Activated naive CD4-positive, alpha-beta T cell treated with Interleukin-2 at 50 U/mL for 16 hours (primary cell): ENCODE measurements at regions not wholly inside any gene's neighbourhood (a gene's known extent, or its start where the extent isn't known, plus 50 kb on each side); places are given as distances from the start of the nearest gene placed in this dataset.
"Not testable (repeated sequence)": the region's sequence is repeated elsewhere in the genome, so short reads cannot be mapped to it uniquely, and the experiment has no call there.

Experiments
- DNase-seq: peaks from one replicate; pipeline ENCODE4 v3.0.0-alpha.2; 2020

DNA sequence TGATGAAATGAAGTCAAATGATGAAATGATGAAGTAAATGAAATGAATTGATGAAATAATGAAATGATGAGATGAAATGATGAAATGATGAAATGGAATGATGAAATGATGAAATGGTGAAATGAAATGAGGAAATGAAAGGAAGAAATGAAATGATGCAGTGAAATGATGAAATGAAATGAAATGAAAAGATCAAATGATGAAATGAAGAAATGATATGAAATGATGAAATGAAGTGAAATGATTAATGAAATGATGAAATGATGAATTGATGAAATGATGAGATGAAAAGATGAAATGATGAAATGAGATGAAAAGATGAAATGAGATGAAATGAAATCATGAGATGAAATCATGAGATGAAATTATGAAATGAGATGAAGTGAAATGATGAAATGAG lies 139.2 kb upstream of the ERV3-1 start:
- not testable (repeated sequence) for DNase-seq

DNA sequence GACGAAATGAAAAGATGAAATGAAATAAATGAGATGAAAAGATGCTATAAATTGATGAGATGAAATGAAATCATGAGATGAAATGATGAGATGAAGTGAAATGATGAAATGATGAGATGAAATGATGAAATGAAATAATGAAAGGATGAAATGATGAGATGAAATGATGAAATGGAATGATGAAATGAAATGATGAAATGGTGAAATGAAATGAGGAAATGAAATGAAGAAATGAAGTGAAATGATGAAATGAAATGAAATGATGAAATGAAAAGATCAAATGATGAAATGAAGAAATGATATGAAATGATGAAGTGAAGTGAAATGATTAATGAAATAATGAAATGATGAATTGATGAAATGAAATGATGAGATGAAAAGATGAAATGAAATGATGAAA lies 138.5 kb upstream of the ERV3-1 start:
- not testable (repeated sequence) for DNase-seq

DNA sequence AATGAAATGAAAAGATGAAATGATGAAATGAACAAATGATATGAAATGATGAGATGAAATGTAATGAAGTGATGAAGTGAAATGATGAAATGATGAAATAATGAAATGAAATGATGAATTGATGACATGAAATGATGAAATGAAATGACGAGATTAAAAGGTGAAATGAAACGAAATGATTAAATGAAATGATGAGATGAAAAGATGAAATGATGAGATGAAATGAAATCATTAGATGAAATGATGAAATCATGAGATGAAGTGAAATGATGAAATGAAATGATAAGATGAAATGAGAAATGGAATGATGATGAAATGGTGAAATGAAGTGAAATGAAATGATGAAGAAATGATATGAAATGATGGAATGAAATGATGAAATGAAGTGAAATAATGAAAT lies 138.1 kb upstream of the ERV3-1 start:
- DNase-seq: not testable (repeated sequence)

- not testable (repeated sequence) for DNase-seq
Observed at GRCh38 chr7:65144119-65144518, 137.6 kb upstream of the ERV3-1 start.

GRCh38 chr7:65141894-65142293 lies 135.4 kb upstream of the ERV3-1 start:
- DNase-seq: not testable (repeated sequence)

DNA sequence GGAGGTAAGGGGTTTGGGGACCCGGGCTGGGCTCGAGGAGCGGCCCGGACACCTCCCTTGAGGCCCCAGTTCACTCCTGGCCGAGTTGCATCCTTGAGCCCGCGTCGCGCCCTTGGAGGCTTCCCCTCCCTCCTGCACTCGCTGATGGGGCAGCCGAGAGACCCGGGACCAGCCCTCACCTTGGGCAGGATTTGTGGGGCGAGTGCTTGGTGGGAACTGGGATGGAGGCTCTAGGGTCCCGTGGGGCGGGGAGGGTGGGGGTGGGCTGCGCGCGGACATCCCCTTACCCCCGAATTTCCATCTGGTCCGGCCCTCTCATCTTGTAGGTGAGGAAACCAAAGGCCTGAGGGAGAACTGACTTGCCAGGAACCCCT lies 134.9 kb upstream of the ERV3-1 start:
- DNase-seq: not testable (repeated sequence)

GRCh38 chr7:65140543-65141404 lies 134.3 kb upstream of the ERV3-1 start:
- not testable (repeated sequence) for DNase-seq

GRCh38 chr7:65136850-65137249 lies 130.4 kb upstream of the ERV3-1 start:
- DNase-seq: not testable (repeated sequence)

GRCh38 chr7:65133087-65133486 lies 126.6 kb upstream of the ERV3-1 start:
- DNase-seq: not testable (repeated sequence)

DNA sequence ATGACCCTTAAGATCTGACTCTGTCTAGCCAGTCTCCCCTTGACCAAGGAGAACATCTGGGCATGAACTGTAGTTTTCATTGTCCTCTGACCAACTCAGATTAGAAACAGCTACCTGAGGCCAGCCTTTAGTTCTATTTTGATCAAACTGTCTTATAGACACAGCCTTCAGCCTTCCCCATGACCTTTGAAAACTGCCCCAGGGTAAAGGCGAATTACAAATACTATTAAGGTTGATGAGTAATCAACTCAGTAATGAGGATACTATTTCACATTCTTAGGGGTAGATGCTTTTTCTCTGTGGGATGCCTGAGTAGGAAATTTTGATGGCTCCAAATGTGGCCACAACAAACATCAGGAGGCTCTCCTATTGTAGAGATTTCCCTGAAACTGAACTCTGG lies 125.8 kb upstream of the ERV3-1 start:
- DNase-seq: not testable (repeated sequence)

DNA sequence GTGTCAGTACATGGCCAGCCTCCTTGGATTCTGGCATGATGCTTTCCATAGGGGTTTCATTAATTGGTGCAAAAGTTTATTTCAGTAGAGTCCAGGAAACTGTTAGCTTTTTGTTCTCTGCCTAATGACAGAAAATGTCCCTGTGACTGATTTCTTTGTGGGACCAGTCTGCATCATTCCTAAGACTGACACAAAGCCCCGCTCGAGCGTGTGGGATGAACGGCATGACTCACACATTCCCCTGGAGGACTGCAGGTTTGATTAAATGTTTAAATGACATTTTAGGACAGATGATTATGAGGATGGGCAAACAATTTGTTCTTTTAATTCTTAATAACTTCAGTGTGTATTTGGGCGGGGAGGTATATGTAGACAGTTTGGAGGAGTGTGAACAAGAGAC lies 120.9 kb upstream of the ERV3-1 start:
- not testable (repeated sequence) for DNase-seq

DNA sequence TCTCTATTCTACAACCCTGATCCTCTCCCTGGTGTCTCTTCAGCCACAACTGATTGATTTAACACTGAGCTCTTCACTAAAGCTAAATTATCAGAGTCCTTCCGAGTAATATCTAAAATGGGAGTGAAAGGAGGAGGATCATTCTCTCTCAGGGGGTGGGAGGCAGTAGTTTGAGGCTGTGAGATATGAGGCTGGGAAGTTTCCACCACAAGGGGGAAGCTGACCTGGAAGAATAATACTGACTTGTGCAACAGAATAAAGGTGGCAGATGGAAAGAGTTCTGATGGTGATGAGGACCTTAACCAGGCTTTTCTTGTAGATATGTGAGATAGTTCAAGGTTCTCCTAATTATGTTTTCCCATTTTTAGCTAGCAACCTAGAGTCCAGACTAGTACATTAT lies 118.1 kb upstream of the ERV3-1 start:
- DNase-seq: not testable (repeated sequence)

- not testable (repeated sequence) for DNase-seq
Observed at GRCh38 chr7:65105650-65106203, 99.2 kb upstream of the ERV3-1 start.

GRCh38 chr7:65100499-65100898 lies 94.0 kb upstream of the ERV3-1 start:
- not testable (repeated sequence) for DNase-seq

DNA sequence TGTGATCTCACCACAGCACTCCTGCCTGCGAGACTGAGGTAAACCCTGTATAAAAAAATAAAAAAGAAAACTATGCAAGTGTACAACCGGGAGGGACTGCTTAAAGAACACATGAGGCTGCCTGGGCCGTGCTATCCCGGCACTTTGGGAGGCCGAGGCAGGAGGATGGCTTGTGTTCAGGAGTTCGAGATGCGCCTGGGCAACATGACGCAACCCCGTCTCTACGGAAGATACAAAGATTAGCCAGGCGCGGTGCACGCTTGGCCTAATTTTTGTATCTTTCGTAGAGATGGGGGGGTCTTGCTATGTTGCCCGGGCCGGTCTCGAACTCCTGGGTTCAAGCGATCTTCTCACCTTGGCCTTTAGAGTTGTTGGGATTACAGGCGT lies 75.2 kb upstream of the ERV3-1 start:
- DNase-seq: not testable (repeated sequence)

DNA sequence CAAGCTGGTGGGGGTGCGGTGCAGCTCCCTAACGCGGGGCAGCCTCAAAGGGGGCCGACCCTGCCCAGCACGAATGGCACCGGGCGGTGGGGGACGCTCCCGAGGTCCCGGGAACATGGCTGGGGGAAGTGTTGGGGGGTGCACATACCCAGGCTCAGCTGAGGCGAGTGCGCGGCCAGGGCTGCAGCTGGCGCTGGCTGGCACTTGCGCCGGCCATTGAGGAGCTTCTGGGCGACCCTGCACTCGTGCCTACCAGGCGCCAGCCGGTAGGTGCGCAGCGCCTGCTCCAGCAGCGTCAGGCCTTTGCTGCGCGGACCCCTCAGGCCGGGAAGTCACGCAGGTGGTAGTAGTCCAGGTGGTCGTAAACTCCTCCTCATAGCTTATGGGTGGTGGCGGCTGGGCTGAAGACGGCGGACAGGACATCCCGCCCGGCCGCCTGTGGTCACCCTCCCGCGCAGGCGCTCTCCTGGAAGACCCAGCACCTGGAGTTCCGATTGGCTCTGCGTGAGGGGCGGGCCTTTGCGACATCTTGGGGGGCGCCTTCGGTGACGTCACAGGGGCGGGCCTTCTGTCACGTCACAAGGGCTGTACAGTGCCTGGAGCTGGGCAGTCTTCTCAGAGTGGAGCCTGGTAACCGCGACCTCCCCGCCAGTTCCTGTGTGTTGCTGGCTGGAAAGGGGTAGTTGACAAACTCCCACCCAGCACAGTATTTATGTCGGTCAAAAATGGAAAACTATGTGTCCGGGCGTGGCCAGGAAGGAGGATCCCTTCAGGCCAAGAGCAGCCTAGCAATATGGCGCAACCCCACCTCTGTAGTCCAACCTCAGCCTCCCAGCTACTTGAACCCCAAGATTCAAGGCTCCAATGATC lies 74.5 kb upstream of the ERV3-1 start:
- DNase-seq: peak; percentile 94

- not testable (repeated sequence) for DNase-seq
Observed at GRCh38 chr7:65074959-65075358, 68.5 kb upstream of the ERV3-1 start.

DNA sequence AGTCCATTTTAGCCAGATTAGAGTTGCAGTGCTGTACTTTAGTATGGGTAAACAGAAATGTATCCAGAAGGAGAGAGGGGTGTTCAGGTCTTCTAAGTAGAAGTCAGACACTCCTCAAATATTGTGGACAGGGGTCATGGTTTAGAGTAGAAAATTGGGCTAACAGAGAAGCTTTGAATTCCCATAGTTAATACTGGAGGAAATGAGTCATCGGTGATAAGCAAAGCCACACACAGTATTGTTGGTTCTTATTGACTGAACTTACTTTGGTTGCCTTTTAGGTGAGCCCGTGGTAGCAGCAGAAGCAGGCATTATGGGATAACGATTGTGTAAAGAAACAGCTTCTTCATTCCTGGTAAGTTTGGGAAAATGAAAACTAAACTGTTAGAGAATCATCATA lies 66.7 kb upstream of the ERV3-1 start:
- DNase-seq: not testable (repeated sequence)

- DNase-seq: not testable (repeated sequence)
Observed at GRCh38 chr7:65071854-65072431, 65.5 kb upstream of the ERV3-1 start.

- not testable (repeated sequence) for DNase-seq
Observed at GRCh38 chr7:65069476-65069875, 63.0 kb upstream of the ERV3-1 start.

- DNase-seq: not testable (repeated sequence)
Observed at GRCh38 chr7:65062566-65062965, 56.1 kb upstream of the ERV3-1 start.

DNA sequence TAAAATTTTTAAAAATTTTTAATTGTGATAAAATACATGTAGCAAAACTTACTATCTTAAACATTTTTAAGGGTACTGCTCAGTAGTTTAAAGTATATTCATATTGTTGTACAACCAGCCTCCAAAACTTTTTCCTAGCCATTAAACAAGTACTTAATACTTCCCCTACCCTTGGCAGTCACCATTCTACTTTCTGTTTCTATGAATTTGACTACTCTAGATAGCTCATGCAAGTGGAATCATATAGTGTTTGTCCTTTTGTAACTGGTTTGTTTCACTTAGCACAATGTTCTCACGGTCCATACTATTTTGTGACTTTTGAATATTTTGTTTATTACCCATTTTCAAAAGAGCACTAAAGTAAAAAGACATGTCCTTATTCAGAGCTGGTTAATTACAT lies 52.8 kb upstream of the ERV3-1 start:
- DNase-seq: not testable (repeated sequence)
